ENCODE measurements at regions not wholly inside any gene's neighbourhood (a gene's known extent, or its start where the extent isn't known, plus 50 kb on each side); places are given as distances from the start of the nearest gene placed in this dataset.
"Not testable (repeated sequence)": the region's sequence is repeated elsewhere in the genome, so short reads cannot be mapped to it uniquely, and the experiment has no call there.

DNA sequence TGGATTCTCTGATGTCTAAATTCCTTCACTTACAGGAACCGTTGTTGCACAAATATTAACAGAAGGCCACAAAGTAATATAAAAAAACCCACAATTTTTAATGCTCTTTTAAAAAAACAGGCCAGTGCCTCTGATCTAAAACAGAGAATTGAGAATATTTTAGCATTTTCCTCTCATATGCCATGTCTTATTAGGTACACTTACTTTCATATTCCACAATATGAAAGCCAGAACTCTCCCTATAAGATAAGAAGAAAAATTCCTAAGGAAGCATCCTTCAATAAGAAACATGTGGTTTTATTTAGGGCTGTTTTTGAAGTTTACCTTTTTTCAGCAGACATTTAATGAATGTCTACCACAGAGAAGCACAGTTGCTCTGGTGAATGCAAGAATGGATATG is 214.5 kb downstream of the FAT3 start:
- DNase-seq: no peak

- DNase-seq: no peak
Observed at GRCh38 chr11:92440701-92441442, 216.3 kb downstream of the FAT3 start.

- DNase-seq: no peak
Observed at GRCh38 chr11:92441443-92441726, 216.8 kb downstream of the FAT3 start.

GRCh38 chr11:92443199-92443598 is 218.6 kb downstream of the FAT3 start:
- no peak for DNase-seq

DNA sequence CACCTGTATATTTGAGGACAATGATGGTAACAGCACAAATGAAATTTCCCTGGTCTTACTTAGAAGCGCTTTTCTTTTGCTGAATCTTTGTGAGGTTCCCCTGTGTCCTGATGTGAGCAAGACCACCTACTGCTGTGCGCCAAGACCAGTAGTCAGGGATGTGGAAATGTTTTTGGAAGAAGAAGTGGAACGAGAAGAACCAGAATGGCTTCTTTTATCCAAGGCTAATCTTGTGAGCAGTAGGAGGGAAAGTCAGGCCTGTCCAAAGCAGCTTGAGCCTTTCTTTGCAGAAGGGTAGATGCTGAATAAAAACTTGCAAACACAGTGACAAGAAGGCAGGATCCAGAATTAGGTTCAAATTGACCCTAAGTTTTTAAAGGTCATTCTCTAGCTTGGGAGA is 223.0 kb downstream of the FAT3 start:
- no peak for DNase-seq

DNA sequence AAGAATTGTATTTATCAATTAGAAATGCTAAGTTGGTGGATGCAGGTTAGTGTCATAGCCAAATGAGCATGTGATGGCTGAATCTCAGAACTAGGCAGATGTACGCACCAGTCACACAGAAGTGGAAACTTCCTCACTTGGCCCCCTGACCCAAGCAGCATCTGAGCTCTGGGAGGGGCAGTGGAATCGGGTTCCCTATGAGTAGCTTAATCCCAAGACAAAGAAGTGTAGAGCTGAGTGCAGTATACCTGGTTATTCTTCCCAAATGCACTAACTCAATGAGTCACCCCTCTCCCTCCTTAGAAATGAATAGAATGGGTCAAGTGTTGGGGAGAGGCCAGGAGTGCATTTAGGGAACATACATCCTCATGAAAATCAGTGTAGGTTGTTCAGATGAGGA is 224.6 kb downstream of the FAT3 start:
- DNase-seq: no peak

- no peak for DNase-seq
Observed at GRCh38 chr11:92449780-92450179, 225.2 kb downstream of the FAT3 start.

DNA sequence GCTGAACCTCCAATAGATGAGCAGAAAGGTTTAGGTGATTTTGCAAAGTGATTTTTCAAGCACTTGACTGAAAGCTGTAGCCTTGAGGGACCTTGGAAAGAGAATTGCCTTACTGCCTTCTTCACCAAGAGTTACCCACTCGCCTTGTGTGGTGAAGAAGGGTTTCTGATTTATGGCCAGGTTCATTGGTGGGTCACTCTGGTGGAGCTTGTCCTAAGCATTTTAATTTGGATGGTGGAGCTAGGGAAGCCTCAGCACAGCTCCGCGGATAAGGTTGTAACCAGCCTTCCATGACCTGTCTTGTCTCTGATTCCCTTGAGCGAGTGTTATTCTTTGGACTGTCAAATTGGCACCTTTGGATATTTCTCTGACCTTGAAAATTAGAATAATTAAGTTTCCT is 226.4 kb downstream of the FAT3 start:
- no peak for DNase-seq

DNA sequence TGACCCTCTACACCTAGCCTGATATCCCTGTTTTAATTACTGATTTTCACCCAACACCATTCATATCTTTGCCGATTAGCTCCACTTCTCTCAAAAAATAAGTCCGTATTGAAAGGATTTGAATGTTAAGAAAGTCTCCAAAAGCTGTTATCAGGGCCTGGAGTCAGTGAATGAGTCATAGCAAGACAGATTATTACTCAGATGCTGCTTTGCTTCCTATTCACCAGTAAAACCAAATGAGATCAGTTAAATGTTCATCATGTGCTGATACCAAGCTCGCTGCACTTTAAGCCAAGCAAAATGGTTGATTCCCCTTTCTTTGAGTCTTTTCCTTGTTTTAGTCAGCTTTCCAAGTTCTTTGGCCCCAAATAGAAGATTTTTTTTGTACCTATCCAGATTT is 228.4 kb downstream of the FAT3 start:
- no peak for DNase-seq

DNA sequence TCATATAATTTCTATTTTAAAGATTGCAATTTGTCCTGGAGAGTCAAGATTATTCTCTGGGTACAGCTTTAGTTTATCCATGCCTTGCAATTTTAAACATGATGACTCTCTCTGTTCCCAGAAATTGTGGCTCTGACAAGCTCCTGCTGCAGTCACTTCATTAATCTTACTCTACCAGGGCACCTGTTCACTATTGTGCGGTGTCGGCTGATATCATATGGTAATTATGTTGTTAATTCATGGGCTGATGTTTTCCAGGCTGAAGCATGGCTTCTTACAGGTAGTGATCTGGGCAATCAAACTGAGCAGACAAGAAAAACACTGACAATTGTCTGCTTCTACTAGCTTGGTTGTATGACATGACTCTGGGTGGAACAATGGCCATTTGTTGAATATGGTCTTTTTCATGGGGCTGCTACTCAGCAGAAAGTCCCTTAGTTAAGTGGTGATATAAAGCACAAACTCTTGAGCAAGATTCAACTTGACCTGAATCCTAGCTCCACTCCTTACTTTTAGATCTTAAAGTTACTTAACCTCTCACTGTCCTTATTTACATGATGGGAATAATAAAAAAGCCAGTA is 230.7 kb downstream of the FAT3 start:
- no peak for DNase-seq

GRCh38 chr11:92457250-92457649 is 232.6 kb downstream of the FAT3 start:
- DNase-seq: no peak

- DNase-seq: no peak
Observed at GRCh38 chr11:92458486-92458885, 233.9 kb downstream of the FAT3 start.

GRCh38 chr11:92460213-92460612 is 235.6 kb downstream of the FAT3 start:
- no peak for DNase-seq

DNA sequence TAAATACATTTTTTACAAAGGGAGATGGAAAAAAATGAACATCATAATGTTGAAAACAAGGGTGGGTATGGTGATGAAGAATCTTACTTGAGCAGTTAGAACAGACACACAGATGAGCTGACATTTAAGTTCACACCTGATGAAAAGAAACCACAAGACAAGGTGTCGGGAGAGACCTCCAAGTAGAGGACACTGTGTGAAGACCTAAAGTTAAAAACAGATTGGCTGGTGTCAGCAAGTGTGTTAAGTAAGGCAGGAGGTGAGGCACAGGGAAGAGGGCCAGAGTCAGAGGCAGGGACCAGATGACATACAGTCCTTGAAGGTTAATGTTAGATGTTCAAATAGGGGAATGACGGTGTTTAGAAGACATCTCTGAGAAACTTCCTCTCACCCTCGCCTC is 236.8 kb downstream of the FAT3 start:
- no peak for DNase-seq

DNA sequence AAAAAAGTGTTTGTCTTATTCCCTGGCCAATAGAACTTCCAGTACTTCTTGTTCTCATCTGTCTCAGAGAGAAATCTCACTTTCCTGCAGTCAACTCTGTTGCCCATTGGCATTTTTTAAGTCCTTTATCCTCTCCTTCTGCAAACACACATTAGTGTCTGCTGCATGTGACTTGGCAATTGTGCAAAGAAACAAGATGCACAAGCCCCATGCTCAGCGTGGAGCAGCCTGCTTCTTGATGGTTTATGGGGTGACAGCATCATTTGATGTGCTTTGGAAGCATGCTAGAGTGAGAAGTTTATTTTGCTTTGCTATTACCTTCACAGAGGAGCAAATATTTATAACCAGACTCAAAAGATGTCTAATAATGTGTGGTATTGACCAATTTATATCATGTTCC is 238.2 kb downstream of the FAT3 start:
- DNase-seq: no peak

GRCh38 chr11:92464822-92465221 is 240.2 kb downstream of the FAT3 start:
- DNase-seq: no peak

DNA sequence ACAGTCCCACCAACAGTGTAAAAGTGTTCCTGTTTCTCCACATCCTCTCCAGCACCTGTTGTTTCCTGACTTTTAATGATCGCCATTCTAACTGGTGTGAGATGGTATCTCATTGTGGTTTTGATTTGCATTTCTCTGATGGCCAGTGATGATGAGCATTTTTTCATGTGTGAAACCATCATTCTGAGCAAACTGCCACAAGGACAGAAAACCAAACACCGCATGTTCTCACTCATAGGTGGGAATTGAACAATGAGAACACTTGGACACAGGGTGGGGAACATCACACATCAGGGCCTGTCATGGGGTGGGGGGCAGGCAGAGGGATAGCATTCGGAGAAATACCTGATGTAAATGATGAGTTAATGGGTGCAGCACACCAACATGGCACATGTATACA is 240.8 kb downstream of the FAT3 start:
- not testable (repeated sequence) for DNase-seq

DNA sequence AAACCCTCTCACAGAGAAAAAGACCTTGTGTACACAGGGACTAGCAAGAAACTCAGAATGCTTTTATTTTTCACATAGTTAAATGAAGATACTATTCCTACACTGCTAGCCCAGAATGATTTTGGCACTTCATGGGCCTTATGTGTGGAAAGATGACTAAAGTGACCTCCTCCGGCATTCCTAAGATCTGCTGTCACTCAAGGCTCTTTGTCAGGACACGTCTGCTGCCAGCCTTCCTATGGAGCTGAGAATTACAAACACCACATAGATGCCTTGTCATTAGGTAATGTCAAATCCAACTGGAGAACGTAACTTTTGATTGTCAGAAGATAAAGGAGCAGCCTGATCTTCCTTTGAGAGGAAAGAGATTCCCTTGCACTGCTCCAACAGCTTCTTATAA is 249.1 kb downstream of the FAT3 start:
- DNase-seq: no peak

DNA sequence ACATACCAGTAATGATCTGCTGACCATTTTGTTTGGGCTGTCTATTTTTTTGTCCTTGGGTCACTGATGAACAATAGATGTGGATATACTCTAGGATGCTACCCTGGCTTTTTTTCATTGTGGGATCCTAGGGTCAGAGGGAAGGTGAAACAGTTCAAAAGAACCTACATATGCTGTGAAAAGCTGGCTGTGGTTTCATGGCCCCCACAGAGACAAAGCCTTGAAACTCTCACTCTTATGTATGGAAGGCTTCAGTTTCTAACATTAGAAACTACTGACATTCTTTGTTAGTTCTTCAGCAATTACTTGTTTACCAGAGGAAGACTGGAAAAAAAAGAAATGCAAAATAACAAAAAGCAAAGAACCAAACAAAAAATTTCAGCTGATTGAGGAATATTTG is 250.7 kb downstream of the FAT3 start:
- no peak for DNase-seq

- DNase-seq: no peak
Observed at GRCh38 chr11:92475819-92476218, 251.2 kb downstream of the FAT3 start.

DNA sequence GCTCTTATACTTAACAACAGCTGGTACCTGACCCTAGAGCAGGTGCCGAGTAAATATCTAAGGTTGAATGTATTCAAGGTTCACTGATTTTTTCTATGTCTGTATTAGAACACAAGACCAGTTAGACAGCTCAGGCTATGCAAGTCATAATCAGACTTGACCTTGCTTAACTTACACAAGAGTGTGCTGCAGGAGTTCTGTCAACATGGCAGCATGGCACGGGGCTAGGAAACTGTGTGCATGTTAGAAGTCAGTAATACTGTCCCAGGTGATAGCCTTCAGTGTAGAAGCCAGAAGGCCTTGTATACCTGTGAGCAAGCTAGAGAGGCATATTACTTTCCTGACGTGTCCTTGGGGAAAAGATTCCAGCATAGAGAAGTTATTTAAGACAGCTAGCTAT is 253.1 kb downstream of the FAT3 start:
- DNase-seq: no peak

DNA sequence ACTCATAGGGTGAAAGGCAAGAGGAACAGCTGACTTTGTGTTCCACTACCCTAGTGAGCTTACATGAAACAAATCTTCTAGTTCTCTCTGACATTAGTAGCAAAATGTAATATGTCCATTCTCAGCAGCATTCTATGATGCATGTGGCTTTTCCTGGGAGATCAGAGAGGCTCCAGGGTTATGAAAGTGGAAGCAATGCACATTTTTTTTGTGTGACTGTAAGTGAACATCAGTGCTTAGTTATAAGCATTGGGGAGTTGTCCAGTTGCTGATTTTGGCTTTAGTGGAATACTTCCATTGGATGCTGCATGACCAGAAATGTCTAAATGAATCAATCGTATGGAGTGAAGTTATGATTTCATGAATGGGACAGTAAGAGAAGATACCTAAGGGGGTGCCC is 255.9 kb downstream of the FAT3 start:
- DNase-seq: no peak

- no peak for DNase-seq
Observed at GRCh38 chr11:92482492-92483060, 258.0 kb downstream of the FAT3 start.

DNA sequence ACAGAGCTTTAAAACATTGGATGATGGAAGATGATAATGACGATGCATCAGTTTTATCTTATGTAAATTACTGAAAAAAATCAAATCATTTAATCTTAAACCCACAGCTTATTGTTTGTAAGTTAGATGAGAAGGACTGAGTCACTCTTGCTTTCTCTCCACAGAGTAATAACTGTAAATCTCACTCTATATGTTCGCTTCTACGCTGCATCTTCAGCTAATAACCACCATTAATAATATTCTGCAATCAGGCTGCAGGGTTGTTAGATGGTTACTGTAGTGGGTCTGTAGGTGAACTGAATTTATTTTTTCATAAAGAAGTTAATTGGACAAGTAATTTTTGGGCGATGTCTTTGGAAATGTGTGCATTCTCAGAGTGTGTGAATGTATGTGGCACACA is 260.0 kb downstream of the FAT3 start:
- DNase-seq: no peak

DNA sequence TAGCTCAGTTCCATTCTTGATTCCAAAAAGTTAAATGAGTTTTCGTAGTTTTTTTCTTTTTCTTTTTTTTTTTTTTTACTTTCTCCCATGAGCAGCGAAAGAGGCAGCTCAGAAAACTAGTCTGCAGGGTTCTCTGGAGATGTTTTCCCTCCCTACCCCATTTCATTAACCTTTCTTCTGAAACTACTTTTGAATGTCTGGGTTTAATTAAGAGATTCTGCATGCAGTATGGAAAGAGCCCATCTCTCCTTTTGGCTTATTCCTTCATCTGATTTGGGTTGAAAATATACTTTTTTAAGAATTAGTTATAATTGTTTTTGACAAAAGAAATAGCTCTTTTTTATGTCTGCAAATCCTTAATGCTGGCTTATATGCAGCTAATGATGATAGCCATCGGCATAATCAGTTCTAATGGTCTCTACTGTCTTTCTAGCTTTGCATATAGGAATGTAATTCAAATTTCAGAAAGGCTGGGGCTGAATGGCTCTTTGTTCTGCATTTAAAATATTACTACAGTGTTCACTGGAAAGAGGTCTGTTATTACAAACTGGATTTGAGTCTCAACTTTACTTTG is 265.3 kb downstream of the FAT3 start:
- DNase-seq: no peak

Measured in NCI-H146 (cell line).